NCI-H446 (cell line): ENCODE measurements at regions not wholly inside any gene's neighbourhood (a gene's known extent, or its start where the extent isn't known, plus 50 kb on each side); places are given as distances from the start of the nearest gene placed in this dataset.

Source experiments
- DNase-seq, 2 experiments: peaks; one replicate each; lab custom pipeline; 2025; lab: John Stamatoyannopoulos, UW

GRCh38 chr1:115577513-115577912 lies 64.3 kb upstream of the VANGL1 start:
- no peak for DNase-seq

- no peak for DNase-seq
These were observed 66.1 kb upstream of the VANGL1 start for GRCh38 chr1:115575661-115576060.

GRCh38 chr1:115572710-115573109 lies 69.1 kb upstream of the VANGL1 start:
- no peak for DNase-seq

- no peak for DNase-seq
These were observed 74.3 kb upstream of the VANGL1 start for GRCh38 chr1:115567431-115567830.

- DNase-seq = no peak
These were observed 76.0 kb upstream of the VANGL1 start for GRCh38 chr1:115565791-115566190.

- no peak for DNase-seq
These were observed 76.4 kb upstream of the VANGL1 start for GRCh38 chr1:115565353-115565752.

GRCh38 chr1:115564201-115564600 lies 77.6 kb upstream of the VANGL1 start:
- no peak for DNase-seq

GRCh38 chr1:115560027-115560426 lies 81.7 kb upstream of the VANGL1 start:
- DNase-seq = no peak

- no peak for DNase-seq
These were observed 83.5 kb upstream of the VANGL1 start for GRCh38 chr1:115558275-115558674.

GRCh38 chr1:115557715-115558114 lies 84.1 kb upstream of the VANGL1 start:
- DNase-seq = peak in 1 of 2 experiments; percentile 6

GRCh38 chr1:115556236-115556635 lies 85.5 kb upstream of the VANGL1 start:
- DNase-seq = no peak

- no peak for DNase-seq
These were observed 86.3 kb upstream of the VANGL1 start for GRCh38 chr1:115555446-115555845.

GRCh38 chr1:115547696-115548095 lies 94.1 kb upstream of the VANGL1 start:
- DNase-seq = no peak

- DNase-seq = no peak
These were observed 94.9 kb upstream of the VANGL1 start for GRCh38 chr1:115546846-115547245.

GRCh38 chr1:115545791-115546733 lies 95.7 kb upstream of the VANGL1 start:
- DNase-seq = peak in 1 of 2 experiments; percentile 35

GRCh38 chr1:115545096-115545720 lies 96.6 kb upstream of the VANGL1 start:
- DNase-seq = no peak

- no peak for DNase-seq
These were observed 97.6 kb upstream of the VANGL1 start for GRCh38 chr1:115544131-115544530.

- no peak for DNase-seq
These were observed 98.5 kb upstream of the VANGL1 start for GRCh38 chr1:115543247-115543646.

- no peak for DNase-seq
These were observed 102.0 kb upstream of the VANGL1 start for GRCh38 chr1:115539736-115540135.

- DNase-seq = no peak
These were observed 102.7 kb upstream of the VANGL1 start for GRCh38 chr1:115539061-115539460.

GRCh38 chr1:115538579-115538978 lies 103.2 kb upstream of the VANGL1 start:
- no peak for DNase-seq

- no peak for DNase-seq
These were observed 104.4 kb upstream of the VANGL1 start for GRCh38 chr1:115537415-115537814.

GRCh38 chr1:115536279-115536816 lies 105.4 kb upstream of the VANGL1 start:
- no peak for DNase-seq
